ENCODE measurements at regions not wholly inside any gene's neighbourhood (a gene's known extent, or its start where the extent isn't known, plus 50 kb on each side); places are given as distances from the start of the nearest gene placed in this dataset.

DNA sequence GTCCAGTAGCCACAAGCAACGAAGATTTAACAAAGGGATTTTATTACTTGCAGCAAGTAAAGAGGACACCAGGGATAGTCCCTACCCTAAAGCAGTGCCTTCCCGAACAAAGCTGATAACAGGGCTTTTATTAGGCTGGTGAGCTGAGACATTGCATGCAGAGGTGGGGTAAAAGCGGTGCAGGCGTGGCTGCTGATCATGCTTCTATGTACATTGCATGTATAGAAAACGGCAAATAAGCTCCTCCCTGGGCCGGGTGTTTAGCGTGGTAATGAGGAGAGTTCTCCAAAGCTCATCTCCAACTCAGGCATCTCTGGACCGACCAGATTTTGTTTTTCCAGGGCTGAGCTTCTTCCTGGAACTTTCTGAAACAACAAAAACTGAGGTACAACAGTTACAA lies 83.5 kb upstream of the CDH4 start:
- TF ChIP-seq, protein P1, sequence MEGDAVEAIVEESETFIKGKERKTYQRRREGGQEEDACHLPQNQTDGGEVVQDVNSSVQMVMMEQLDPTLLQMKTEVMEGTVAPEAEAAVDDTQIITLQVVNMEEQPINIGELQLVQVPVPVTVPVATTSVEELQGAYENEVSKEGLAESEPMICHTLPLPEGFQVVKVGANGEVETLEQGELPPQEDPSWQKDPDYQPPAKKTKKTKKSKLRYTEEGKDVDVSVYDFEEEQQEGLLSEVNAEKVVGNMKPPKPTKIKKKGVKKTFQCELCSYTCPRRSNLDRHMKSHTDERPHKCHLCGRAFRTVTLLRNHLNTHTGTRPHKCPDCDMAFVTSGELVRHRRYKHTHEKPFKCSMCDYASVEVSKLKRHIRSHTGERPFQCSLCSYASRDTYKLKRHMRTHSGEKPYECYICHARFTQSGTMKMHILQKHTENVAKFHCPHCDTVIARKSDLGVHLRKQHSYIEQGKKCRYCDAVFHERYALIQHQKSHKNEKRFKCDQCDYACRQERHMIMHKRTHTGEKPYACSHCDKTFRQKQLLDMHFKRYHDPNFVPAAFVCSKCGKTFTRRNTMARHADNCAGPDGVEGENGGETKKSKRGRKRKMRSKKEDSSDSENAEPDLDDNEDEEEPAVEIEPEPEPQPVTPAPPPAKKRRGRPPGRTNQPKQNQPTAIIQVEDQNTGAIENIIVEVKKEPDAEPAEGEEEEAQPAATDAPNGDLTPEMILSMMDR (conservative IDR thresholded peaks at IDR 0.05; ENCODE audit: low read depth, low read length) = no peak
- no peak for TF ChIP-seq EZH2 (IDR thresholded peaks at IDR 0.05; ENCODE audit: low read length, unreplicated experiment)
